ENCODE measurements at regions not wholly inside any gene's neighbourhood (a gene's known extent, or its start where the extent isn't known, plus 50 kb on each side); places are given as distances from the start of the nearest gene placed in this dataset.

- H3K9me1 ChIP-seq (ENCODE audit: control insufficient read depth, insufficient read depth, low read length), result no peaks in the 10 kb centered on the region
- no TSS peak for BruUV-seq (replicated peaks)
- FAIRE-seq (peak; percentile 23), DNase-seq (ENCODE audit: extremely low read depth in 1 of 4, low spot score in 3 of 4) (no peak), ATAC-seq (no peak)
- no peaks in the 10 kb centered on the region for H3K79me2 ChIP-seq (ENCODE audit: control insufficient read depth, insufficient read depth, low read length)
- H3K4me3 ChIP-seq, result no peak overlapping the region
- TF ChIP-seq PRDM10 (IDR thresholded peaks at IDR 0.05; ENCODE audit: partially characterized antibody) (peak; percentile 47), FOSL1 (tag; conservative IDR thresholded peaks at IDR 0.05) (no peak), PML (IDR thresholded peaks at IDR 0.05; ENCODE audit: low read length) (no peak), ATF3 (IDR thresholded peaks at IDR 0.05) (peak; percentile 58), ATF3 (CRISPR knock-in tag; conservative IDR thresholded peaks at IDR 0.05) (no peak), LARP7 (IDR thresholded peaks at IDR 0.05) (no peak)
- intact Hi-C loops (cut with micrococcal nuclease), result no loop called here
- no peak overlapping the region; the same call in 1 of the 2 replicates for H3K4me2 ChIP-seq (ENCODE audit: insufficient read depth, low read length)
- 0 out of 2 replicates have a peak overlapping the region, but pooled peaks have one; percentile 30 for H2AFZ ChIP-seq (ENCODE audit: low read depth, low read length)
- CTCF ChIA-PET (ENCODE audit: low intra/inter-chr PET ratio), result no interaction called here
- 18% methylated on average over 7 of the region's 7 CpGs for WGBS (ENCODE audit: insufficient coverage, low coverage, missing lambda C conversion rate)
- no peaks in the 10 kb centered on the region for H3K9me3 ChIP-seq (replicated peaks; ENCODE audit: control insufficient read depth, insufficient read depth, low read depth, low read length)
- in situ Hi-C loops (cut with MboI), result no loop called here
- H3K36me3 ChIP-seq (ENCODE audit: control insufficient read depth, insufficient read depth, low read length), result no peaks in the 10 kb centered on the region
- peaks cover under 1 to 12% of the 10 kb centered on the region in 2 experiments for H3K4me1 ChIP-seq (replicated peaks in 1 of 2; ENCODE audit: control insufficient read depth in 2 of 2, insufficient read depth in 2 of 2, low read length in 2 of 2)
- H3K9ac ChIP-seq (ENCODE audit: insufficient read depth in 1 of 2, low read depth in 2 of 2, low read length in 2 of 2), result no peak overlapping the region
- POLR2A ChIA-PET, result interaction anchor here (0.6 kb wide), 1 partner anchor 168 kb away, joined by 3 read pairs; no protein-coding TSS in a partner anchor
- H4K20me1 ChIP-seq (replicated peaks; ENCODE audit: control insufficient read depth, insufficient read depth, low read length), result no peaks in the 10 kb centered on the region
- no peaks in the 10 kb centered on the region for H3K27me3 ChIP-seq (ENCODE audit: control insufficient read depth in 2 of 2, insufficient read depth in 2 of 2, low read length in 2 of 2)
- no peak overlapping the region for H3K27ac ChIP-seq (ENCODE audit: extremely low read depth, low read depth, low read length)
Measured at GRCh38 chr6:6932968-6933367, 174.8 kb upstream of the RREB1 start.

Data from K562 (cell line).